ENCODE measurements at regions not wholly inside any gene's neighbourhood (a gene's known extent, or its start where the extent isn't known, plus 50 kb on each side); places are given as distances from the start of the nearest gene placed in this dataset.

GRCh38 chr20:40632346-40632976 lies 56.6 kb downstream of the MAFB start (continued):
- TF ChIP-seq, protein P1, sequence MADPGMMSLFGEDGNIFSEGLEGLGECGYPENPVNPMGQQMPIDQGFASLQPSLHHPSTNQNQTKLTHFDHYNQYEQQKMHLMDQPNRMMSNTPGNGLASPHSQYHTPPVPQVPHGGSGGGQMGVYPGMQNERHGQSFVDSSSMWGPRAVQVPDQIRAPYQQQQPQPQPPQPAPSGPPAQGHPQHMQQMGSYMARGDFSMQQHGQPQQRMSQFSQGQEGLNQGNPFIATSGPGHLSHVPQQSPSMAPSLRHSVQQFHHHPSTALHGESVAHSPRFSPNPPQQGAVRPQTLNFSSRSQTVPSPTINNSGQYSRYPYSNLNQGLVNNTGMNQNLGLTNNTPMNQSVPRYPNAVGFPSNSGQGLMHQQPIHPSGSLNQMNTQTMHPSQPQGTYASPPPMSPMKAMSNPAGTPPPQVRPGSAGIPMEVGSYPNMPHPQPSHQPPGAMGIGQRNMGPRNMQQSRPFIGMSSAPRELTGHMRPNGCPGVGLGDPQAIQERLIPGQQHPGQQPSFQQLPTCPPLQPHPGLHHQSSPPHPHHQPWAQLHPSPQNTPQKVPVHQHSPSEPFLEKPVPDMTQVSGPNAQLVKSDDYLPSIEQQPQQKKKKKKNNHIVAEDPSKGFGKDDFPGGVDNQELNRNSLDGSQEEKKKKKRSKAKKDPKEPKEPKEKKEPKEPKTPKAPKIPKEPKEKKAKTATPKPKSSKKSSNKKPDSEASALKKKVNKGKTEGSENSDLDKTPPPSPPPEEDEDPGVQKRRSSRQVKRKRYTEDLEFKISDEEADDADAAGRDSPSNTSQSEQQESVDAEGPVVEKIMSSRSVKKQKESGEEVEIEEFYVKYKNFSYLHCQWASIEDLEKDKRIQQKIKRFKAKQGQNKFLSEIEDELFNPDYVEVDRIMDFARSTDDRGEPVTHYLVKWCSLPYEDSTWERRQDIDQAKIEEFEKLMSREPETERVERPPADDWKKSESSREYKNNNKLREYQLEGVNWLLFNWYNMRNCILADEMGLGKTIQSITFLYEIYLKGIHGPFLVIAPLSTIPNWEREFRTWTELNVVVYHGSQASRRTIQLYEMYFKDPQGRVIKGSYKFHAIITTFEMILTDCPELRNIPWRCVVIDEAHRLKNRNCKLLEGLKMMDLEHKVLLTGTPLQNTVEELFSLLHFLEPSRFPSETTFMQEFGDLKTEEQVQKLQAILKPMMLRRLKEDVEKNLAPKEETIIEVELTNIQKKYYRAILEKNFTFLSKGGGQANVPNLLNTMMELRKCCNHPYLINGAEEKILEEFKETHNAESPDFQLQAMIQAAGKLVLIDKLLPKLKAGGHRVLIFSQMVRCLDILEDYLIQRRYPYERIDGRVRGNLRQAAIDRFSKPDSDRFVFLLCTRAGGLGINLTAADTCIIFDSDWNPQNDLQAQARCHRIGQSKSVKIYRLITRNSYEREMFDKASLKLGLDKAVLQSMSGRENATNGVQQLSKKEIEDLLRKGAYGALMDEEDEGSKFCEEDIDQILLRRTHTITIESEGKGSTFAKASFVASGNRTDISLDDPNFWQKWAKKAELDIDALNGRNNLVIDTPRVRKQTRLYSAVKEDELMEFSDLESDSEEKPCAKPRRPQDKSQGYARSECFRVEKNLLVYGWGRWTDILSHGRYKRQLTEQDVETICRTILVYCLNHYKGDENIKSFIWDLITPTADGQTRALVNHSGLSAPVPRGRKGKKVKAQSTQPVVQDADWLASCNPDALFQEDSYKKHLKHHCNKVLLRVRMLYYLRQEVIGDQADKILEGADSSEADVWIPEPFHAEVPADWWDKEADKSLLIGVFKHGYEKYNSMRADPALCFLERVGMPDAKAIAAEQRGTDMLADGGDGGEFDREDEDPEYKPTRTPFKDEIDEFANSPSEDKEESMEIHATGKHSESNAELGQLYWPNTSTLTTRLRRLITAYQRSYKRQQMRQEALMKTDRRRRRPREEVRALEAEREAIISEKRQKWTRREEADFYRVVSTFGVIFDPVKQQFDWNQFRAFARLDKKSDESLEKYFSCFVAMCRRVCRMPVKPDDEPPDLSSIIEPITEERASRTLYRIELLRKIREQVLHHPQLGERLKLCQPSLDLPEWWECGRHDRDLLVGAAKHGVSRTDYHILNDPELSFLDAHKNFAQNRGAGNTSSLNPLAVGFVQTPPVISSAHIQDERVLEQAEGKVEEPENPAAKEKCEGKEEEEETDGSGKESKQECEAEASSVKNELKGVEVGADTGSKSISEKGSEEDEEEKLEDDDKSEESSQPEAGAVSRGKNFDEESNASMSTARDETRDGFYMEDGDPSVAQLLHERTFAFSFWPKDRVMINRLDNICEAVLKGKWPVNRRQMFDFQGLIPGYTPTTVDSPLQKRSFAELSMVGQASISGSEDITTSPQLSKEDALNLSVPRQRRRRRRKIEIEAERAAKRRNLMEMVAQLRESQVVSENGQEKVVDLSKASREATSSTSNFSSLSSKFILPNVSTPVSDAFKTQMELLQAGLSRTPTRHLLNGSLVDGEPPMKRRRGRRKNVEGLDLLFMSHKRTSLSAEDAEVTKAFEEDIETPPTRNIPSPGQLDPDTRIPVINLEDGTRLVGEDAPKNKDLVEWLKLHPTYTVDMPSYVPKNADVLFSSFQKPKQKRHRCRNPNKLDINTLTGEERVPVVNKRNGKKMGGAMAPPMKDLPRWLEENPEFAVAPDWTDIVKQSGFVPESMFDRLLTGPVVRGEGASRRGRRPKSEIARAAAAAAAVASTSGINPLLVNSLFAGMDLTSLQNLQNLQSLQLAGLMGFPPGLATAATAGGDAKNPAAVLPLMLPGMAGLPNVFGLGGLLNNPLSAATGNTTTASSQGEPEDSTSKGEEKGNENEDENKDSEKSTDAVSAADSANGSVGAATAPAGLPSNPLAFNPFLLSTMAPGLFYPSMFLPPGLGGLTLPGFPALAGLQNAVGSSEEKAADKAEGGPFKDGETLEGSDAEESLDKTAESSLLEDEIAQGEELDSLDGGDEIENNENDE (IDR thresholded peaks at IDR 0.05; ENCODE audit: insufficient replicate concordance, low read length), result no peak
- TF ChIP-seq CTBP2 (IDR thresholded peaks at IDR 0.05; ENCODE audit: borderline replicate concordance, insufficient read depth, insufficient read length, low read length) (no peak), YY1 (IDR thresholded peaks at IDR 0.05; ENCODE audit: low read depth, low read length) (no peak), TAF1 (IDR thresholded peaks at IDR 0.05; ENCODE audit: low read depth, low read length) (no peak), POLR2A (IDR thresholded peaks at IDR 0.05; ENCODE audit: control extremely low read depth in 1 of 2, low read depth in 2 of 2, low read length in 2 of 2) (no peak), GABPA (IDR thresholded peaks at IDR 0.05; ENCODE audit: borderline replicate concordance, insufficient read depth, low read length) (no peak), CEBPB (IDR thresholded peaks at IDR 0.05; ENCODE audit: low read depth, low read length) (no peak), NANOG (IDR thresholded peaks at IDR 0.05; ENCODE audit: insufficient read depth, low read depth, low read length, poor library complexity, severe bottlenecking) (no peak), ATF3 (IDR thresholded peaks at IDR 0.05; ENCODE audit: insufficient read depth, low read depth, low read length) (no peak), RFX5 (IDR thresholded peaks at IDR 0.05; ENCODE audit: borderline replicate concordance, low read depth, low read length) (no peak), JUND (IDR thresholded peaks at IDR 0.05; ENCODE audit: low read length) (no peak)
